ENCODE measurements at regions not wholly inside any gene's neighbourhood (a gene's known extent, or its start where the extent isn't known, plus 50 kb on each side); places are given as distances from the start of the nearest gene placed in this dataset.

- no peak for TF ChIP-seq CTCF (IDR thresholded peaks at IDR 0.05 in 4 of 5, conservative IDR thresholded peaks at IDR 0.05 in 1 of 5)
- TF ChIP-seq POLR2A (IDR thresholded peaks at IDR 0.05) = no peak
These were observed 186.7 kb upstream of the NUDT6 start for GRCh38 chr4:123109139-123109538.

Data from gastrocnemius medialis (tissue), 4 donors.